ENCODE measurements at regions not wholly inside any gene's neighbourhood (a gene's known extent, or its start where the extent isn't known, plus 50 kb on each side); places are given as distances from the start of the nearest gene placed in this dataset.

GRCh38 chr3:30341851-30342250, 264.6 kb upstream of the TGFBR2 start:
- TF ChIP-seq, protein P1, sequence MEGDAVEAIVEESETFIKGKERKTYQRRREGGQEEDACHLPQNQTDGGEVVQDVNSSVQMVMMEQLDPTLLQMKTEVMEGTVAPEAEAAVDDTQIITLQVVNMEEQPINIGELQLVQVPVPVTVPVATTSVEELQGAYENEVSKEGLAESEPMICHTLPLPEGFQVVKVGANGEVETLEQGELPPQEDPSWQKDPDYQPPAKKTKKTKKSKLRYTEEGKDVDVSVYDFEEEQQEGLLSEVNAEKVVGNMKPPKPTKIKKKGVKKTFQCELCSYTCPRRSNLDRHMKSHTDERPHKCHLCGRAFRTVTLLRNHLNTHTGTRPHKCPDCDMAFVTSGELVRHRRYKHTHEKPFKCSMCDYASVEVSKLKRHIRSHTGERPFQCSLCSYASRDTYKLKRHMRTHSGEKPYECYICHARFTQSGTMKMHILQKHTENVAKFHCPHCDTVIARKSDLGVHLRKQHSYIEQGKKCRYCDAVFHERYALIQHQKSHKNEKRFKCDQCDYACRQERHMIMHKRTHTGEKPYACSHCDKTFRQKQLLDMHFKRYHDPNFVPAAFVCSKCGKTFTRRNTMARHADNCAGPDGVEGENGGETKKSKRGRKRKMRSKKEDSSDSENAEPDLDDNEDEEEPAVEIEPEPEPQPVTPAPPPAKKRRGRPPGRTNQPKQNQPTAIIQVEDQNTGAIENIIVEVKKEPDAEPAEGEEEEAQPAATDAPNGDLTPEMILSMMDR (IDR thresholded peaks at IDR 0.05; ENCODE audit: insufficient read depth, low read length, poor library complexity, severe bottlenecking): no peak
- TF ChIP-seq EZH2phosphoT487 (conservative IDR thresholded peaks at IDR 0.05; ENCODE audit: low read length): no peak

All from SU-DHL-6 (cell line).